ENCODE measurements at regions not wholly inside any gene's neighbourhood (a gene's known extent, or its start where the extent isn't known, plus 50 kb on each side); places are given as distances from the start of the nearest gene placed in this dataset.

DNA sequence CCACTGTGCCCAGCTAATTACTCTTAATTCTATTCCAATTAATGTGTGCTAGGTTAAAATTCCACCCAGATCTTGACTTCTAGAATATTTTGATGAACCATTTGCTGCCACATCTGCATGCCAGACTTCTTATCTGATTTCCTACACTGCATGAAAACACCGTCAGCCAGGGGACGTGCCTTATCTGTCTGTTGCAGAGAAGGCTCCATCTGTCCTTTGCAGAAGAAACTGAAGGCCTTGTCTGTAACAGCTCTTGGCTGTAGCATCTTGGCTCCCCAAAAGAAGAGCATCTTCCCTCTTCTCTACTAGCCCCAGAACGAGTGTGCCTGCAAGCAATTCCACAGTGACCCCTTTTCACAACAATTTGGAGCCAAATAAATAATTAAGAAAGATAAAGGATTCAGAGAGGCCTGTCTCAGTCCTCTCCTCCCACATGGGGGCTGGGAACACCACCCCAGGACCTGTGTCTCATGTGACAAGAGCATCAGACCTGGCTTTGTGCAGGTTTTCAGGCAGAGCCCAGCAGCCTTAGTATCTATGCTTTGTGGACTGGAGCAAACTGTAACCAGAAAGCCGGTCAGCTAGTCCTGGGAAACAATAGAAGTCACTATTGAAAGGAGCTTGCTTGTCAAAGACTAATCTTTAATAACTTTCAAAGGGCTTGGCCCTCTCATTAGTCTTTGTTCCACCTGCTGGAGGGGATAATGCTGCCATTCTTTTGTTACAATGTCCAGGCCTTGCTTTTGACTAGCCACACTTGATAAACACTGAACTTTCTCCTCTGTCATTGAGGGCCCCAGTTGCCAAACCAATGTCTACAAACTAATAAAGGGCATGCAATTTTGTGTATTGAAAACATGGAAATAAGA, 84.0 kb upstream of the NEUROD1 start:
- no peak for DNase-seq (ENCODE audit: low spot score)
- in situ Hi-C loops (cut with MboI; ENCODE audit: low sequenced_read_pairs, unreplicated experiment): no loop called here
- no peak for TF ChIP-seq CTCF (IDR thresholded peaks at IDR 0.05; ENCODE audit: borderline replicate concordance, control extremely low read depth, extremely low read depth, insufficient read depth, missing control alignments)

- DNase-seq (ENCODE audit: low spot score): no peak
- TF ChIP-seq CTCF (IDR thresholded peaks at IDR 0.05; ENCODE audit: borderline replicate concordance, control extremely low read depth, extremely low read depth, insufficient read depth, missing control alignments): no peak
- in situ Hi-C loops (cut with MboI; ENCODE audit: low sequenced_read_pairs, unreplicated experiment): no loop called here
Observed at GRCh38 chr2:181766129-181766528, 85.8 kb upstream of the NEUROD1 start.

DNA sequence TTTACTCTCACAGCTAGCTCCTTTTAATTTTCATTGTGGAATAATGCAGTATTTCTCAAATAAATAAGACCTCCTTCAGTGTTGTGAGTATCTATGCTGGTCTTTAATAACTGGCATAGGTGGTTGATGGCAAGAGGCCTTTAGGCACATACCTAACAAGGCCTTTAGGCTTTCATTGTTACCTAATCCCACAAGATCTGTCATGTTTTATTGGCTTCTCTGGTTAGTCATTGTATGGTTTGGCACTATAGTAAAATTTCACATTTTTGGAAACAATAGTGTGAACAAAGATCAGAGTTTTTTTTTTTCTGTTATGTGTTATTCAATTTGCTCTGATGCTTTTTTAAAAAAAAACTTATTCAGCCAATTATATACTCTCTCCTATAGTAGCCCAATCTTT, 89.8 kb upstream of the NEUROD1 start:
- in situ Hi-C loops (cut with MboI; ENCODE audit: low sequenced_read_pairs, unreplicated experiment): no loop called here
- no peak for TF ChIP-seq CTCF (IDR thresholded peaks at IDR 0.05; ENCODE audit: borderline replicate concordance, control extremely low read depth, extremely low read depth, insufficient read depth, missing control alignments)
- no peak for DNase-seq (ENCODE audit: low spot score)

GRCh38 chr2:181771356-181771755, 91.0 kb upstream of the NEUROD1 start:
- no peak for TF ChIP-seq CTCF (IDR thresholded peaks at IDR 0.05; ENCODE audit: borderline replicate concordance, control extremely low read depth, extremely low read depth, insufficient read depth, missing control alignments)
- no peak for DNase-seq (ENCODE audit: low spot score)
- in situ Hi-C loops (cut with MboI; ENCODE audit: low sequenced_read_pairs, unreplicated experiment): no loop called here

GRCh38 chr2:181772334-181772733, 92.0 kb upstream of the NEUROD1 start:
- in situ Hi-C loops (cut with MboI; ENCODE audit: low sequenced_read_pairs, unreplicated experiment): no loop called here
- DNase-seq (ENCODE audit: low spot score): no peak
- TF ChIP-seq CTCF (IDR thresholded peaks at IDR 0.05; ENCODE audit: borderline replicate concordance, control extremely low read depth, extremely low read depth, insufficient read depth, missing control alignments): no peak

GRCh38 chr2:181772777-181773176, 92.5 kb upstream of the NEUROD1 start:
- no peak for TF ChIP-seq CTCF (IDR thresholded peaks at IDR 0.05; ENCODE audit: borderline replicate concordance, control extremely low read depth, extremely low read depth, insufficient read depth, missing control alignments)
- DNase-seq (ENCODE audit: low spot score): no peak
- in situ Hi-C loops (cut with MboI; ENCODE audit: low sequenced_read_pairs, unreplicated experiment): no loop called here
